ENCODE measurements at regions not wholly inside any gene's neighbourhood (a gene's known extent, or its start where the extent isn't known, plus 50 kb on each side); places are given as distances from the start of the nearest gene placed in this dataset.
A peak's percentile ranks its signal among the peaks of the same experiment; 100 is the strongest.

DNA sequence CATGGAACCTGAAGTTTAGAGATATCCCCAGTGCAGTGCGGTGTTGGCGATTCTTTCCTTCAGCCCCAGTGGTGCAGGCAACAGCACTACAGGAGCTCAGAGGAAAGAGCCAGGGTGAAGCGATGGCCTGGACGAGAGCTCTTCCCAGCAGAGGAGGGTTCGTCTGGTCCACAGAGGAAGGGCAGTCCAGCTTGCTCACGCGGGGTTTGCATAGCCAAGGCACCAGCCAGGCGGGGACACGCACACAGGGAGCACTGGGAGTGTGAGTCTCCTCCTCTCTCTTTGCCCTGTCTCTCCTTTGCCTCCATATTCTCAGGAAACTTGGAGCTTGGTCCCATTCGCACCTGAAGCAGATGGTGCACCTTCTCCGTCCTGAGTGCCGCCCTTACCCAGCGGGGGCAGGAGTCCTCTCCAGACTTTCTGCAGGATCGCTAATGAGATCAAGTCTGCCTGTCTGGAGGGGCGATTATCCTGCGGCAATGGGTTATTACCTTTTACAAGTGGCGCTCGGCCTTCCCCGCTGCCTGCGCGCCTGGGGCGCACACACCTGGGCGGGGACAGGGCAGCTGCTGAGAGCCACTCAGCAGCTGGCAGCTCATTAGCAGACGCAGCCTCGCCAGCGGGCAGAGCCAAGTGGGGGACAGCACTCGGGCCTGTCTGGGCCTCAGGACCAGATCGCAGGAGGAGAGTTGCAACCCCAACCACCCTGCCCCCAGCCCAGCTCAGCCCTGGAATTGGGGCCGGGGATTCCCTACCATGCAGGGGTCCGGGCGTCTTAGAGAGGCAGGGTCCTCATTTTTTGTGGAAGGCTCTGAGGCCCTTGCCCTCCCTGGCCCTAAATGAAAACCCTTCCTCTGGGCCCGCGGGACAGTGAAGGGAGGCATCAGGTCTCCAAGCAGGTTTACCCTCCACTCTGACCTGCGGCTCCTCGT, 119.0 kb upstream of the MEF2A start:
- H3K27ac ChIP-seq (ENCODE audit: insufficient read depth, low read length, poor library complexity, severe bottlenecking), result no peak overlapping the region
- no peaks in the 10 kb centered on the region for H3K9me3 ChIP-seq (ENCODE audit: control insufficient read depth in 2 of 2, low read length in 2 of 2)
- H3K27me3 ChIP-seq (ENCODE audit: control insufficient read depth, insufficient read depth, low read length), result no peaks in the 10 kb centered on the region
- Mint-ChIP-seq H3K4me1 (peaks cover 4 to 66% (median 31%) of the 10 kb centered on the region in 4 donors), H3K9me3 (peaks cover 0 to 2% (median 0%) of the 10 kb centered on the region in 7 donors), H3K4me3 (no peak overlapping the region), H3K36me3 (no peaks in the 10 kb centered on the region), H3K27me3 (peaks cover 8% of the 10 kb centered on the region), H3K27ac (no peak overlapping the region)
- no peaks in the 10 kb centered on the region for H3K36me3 ChIP-seq (ENCODE audit: control insufficient read depth, insufficient read depth, low read length)
- peaks cover 15% of the 10 kb centered on the region for H3K4me1 ChIP-seq (ENCODE audit: control insufficient read depth, insufficient read depth, low read length, poor library complexity, severe bottlenecking)
- H3K4me3 ChIP-seq (ENCODE audit: low read depth, low read length), result no peak overlapping the region
- no peak for ATAC-seq (ENCODE audit: low read depth in 2 of 2)
- no peak for DNase-seq

DNA sequence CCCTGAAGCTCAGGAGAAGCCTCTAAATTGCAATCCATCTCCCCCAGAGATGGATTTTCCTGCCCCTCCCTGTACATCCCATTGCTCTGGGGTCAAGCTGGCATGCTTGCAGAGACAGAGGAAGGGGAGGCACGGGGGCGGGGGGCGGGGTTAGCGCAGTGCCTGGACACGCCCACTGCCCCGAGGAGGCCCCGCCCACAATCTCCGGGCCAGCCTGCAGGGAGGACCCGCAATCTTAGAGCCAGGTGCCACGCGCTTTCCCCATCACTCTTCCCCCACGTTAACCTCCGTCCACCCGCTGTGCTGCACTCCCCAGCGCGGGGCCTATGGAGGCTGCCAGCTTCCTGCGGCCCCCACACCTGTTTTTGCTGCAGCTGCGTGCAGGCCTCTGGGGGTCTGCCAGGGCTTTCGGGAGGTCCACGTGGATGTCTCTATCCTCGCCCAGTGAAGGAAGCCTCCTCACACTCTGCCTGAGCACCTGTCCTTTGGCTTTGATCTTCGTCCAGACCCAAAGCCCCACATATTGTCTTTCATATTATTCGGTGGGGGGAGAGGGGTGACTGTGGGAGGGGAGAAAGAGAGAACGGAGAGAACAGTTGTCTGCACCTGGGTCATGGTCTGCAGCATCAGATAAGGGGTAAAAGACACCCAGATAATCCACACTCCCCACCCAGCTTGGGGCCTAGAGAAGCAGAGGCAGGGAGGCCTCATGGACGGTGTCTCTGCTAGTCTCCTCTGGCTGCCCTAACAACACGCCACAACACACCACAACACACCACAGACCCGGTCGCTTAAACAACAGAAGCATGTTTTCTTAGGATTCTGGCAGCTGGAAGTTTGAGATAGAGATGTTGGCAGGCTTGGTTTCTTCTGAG, 118.0 kb upstream of the MEF2A start:
- Mint-ChIP-seq H3K27ac (peak overlapping the region in 1 of 3 donors; percentile 62), H3K27me3 (peaks cover 8% of the 10 kb centered on the region), H3K4me3 (no peak overlapping the region), H3K4me1 (peaks cover 4 to 61% (median 25%) of the 10 kb centered on the region in 4 donors), H3K36me3 (no peaks in the 10 kb centered on the region), H3K9me3 (peaks cover 0 to 2% (median 0%) of the 10 kb centered on the region in 7 donors)
- ATAC-seq (ENCODE audit: low read depth in 2 of 2) (no peak), DNase-seq (no peak)
- Histone ChIP-seq H3K36me3 (ENCODE audit: control insufficient read depth, insufficient read depth, low read length) (no peaks in the 10 kb centered on the region), H3K27ac (ENCODE audit: insufficient read depth, low read length, poor library complexity, severe bottlenecking) (no peak overlapping the region), H3K4me1 (ENCODE audit: control insufficient read depth, insufficient read depth, low read length, poor library complexity, severe bottlenecking) (peaks cover 15% of the 10 kb centered on the region), H3K4me3 (ENCODE audit: low read depth, low read length) (no peak overlapping the region), H3K9me3 (ENCODE audit: control insufficient read depth in 2 of 2, low read length in 2 of 2) (no peaks in the 10 kb centered on the region), H3K27me3 (ENCODE audit: control insufficient read depth, insufficient read depth, low read length) (no peaks in the 10 kb centered on the region)

DNA sequence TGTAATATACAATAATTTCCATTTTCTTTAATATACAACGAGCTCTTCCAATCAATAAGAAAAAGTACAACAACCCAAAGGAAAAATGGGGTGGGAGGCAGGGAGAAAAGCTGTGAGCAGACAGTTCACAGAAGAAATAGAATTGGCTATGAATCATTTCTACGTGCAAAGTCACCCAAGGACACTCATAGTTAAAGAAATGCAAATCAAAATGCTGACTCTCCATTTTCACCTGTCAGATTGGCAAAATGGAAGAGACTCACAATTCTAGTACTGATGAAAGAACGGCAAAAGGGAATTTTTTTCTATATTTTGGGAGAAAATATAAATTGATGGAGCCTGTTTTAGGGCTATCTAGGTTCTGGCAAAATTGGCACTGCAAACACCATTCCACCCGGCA, 116.3 kb upstream of the MEF2A start:
- H3K9me3 ChIP-seq (ENCODE audit: control insufficient read depth in 2 of 2, low read length in 2 of 2), result no peaks in the 10 kb centered on the region
- no peaks in the 10 kb centered on the region for H3K36me3 Mint-ChIP-seq
- no peak overlapping the region for H3K4me3 ChIP-seq (ENCODE audit: low read depth, low read length)
- no peaks in the 10 kb centered on the region for H3K27me3 ChIP-seq (ENCODE audit: control insufficient read depth, insufficient read depth, low read length)
- ATAC-seq (ENCODE audit: low read depth in 2 of 2), result no peak
- peak overlapping the region in 2 of 4 donors; percentile 54 to 92 for H3K4me3 Mint-ChIP-seq
- H3K27ac Mint-ChIP-seq, result peak overlapping the region in 1 of 3 donors; percentile 43
- DNase-seq, result no peak
- H3K27ac ChIP-seq (ENCODE audit: insufficient read depth, low read length, poor library complexity, severe bottlenecking), result no peak overlapping the region
- H3K4me1 Mint-ChIP-seq, result peaks cover 0 to 45% (median 19%) of the 10 kb centered on the region in 4 donors
- H3K9me3 Mint-ChIP-seq, result no peaks in the 10 kb centered on the region
- no peaks in the 10 kb centered on the region for H3K36me3 ChIP-seq (ENCODE audit: control insufficient read depth, insufficient read depth, low read length)
- peaks cover 3% of the 10 kb centered on the region for H3K4me1 ChIP-seq (ENCODE audit: control insufficient read depth, insufficient read depth, low read length, poor library complexity, severe bottlenecking)
- peaks cover 8% of the 10 kb centered on the region for H3K27me3 Mint-ChIP-seq

DNA sequence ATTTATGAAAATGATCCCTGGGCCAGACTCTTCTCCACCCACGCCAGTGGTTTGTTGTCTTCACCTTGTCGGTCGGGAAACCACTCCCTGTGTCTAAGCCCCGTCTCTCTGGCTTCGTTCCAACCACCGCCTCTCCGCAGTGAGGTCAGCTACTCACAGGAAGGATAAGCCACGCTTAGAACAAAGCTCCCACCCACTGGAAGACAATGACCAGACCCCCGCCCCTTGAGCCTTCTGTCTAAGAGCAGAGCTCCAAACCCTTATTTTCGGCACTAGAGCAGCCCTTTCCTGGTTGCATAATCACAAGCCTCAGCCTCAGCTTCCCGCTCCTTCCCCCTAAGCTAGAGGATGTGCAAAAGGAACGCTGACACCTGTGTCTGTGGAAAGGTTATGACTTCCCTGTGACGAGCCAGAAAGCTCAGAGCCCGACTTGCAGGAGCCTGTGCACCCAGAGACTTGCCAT, 114.9 kb upstream of the MEF2A start:
- Histone ChIP-seq H3K27me3 (ENCODE audit: control insufficient read depth, insufficient read depth, low read length) (no peaks in the 10 kb centered on the region), H3K27ac (ENCODE audit: insufficient read depth, low read length, poor library complexity, severe bottlenecking) (no peak overlapping the region), H3K36me3 (ENCODE audit: control insufficient read depth, insufficient read depth, low read length) (no peaks in the 10 kb centered on the region), H3K9me3 (ENCODE audit: control insufficient read depth in 2 of 2, low read length in 2 of 2) (no peaks in the 10 kb centered on the region), H3K4me3 (ENCODE audit: low read depth, low read length) (peak overlapping the region; percentile 26), H3K4me1 (ENCODE audit: control insufficient read depth, insufficient read depth, low read length, poor library complexity, severe bottlenecking) (peaks cover 3% of the 10 kb centered on the region)
- ATAC-seq (ENCODE audit: low read depth in 2 of 2), result peak; percentile 39 to 49
- Mint-ChIP-seq H3K4me3 (peak overlapping the region; percentile 69 to 80 (median 79)), H3K27ac (peak overlapping the region; percentile 48 to 86 (median 70)), H3K36me3 (no peaks in the 10 kb centered on the region), H3K9me3 (peaks cover 0 to 3% (median 0%) of the 10 kb centered on the region in 7 donors), H3K4me1 (peaks cover 0 to 35% (median 17%) of the 10 kb centered on the region in 4 donors), H3K27me3 (peaks cover 8% of the 10 kb centered on the region)
- peak; percentile 8 to 72 (median 14) for DNase-seq

DNA sequence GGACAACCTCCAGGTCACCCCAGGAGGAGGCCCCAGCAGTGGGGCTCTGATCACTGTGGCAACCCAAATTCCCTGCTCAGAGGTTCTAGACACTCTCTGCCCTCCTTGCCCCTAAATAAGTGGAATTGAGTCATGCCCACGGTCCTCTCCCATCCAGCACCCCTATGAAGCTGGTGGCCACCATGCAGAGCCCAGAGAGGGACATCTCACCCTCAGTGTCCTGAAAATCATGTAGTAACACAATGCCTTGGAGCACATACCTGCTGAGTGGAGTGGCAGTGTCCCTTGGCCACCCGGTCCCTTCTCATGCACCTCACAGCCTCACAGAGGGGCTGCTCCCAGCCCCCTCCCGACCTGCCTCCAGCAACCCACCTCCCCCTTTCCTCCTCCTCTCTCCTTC, 114.3 kb upstream of the MEF2A start:
- ATAC-seq (ENCODE audit: low read depth in 2 of 2), result no peak
- no peaks in the 10 kb centered on the region for H3K36me3 ChIP-seq (ENCODE audit: control insufficient read depth, insufficient read depth, low read length)
- H3K4me1 ChIP-seq (ENCODE audit: control insufficient read depth, insufficient read depth, low read length, poor library complexity, severe bottlenecking), result peaks cover 3% of the 10 kb centered on the region
- peaks cover 0 to 3% (median 0%) of the 10 kb centered on the region in 7 donors for H3K9me3 Mint-ChIP-seq
- no peak for DNase-seq
- no peaks in the 10 kb centered on the region for H3K27me3 ChIP-seq (ENCODE audit: control insufficient read depth, insufficient read depth, low read length)
- H3K36me3 Mint-ChIP-seq, result no peaks in the 10 kb centered on the region
- peak overlapping the region in 2 of 4 donors; percentile 79 to 80 for H3K4me3 Mint-ChIP-seq
- H3K27ac Mint-ChIP-seq, result peak overlapping the region in 2 of 3 donors; percentile 27 to 86
- H3K27ac ChIP-seq (ENCODE audit: insufficient read depth, low read length, poor library complexity, severe bottlenecking), result no peak overlapping the region
- H3K27me3 Mint-ChIP-seq, result peaks cover 8% of the 10 kb centered on the region
- H3K9me3 ChIP-seq (ENCODE audit: control insufficient read depth in 2 of 2, low read length in 2 of 2), result no peaks in the 10 kb centered on the region
- peaks cover 0 to 35% (median 17%) of the 10 kb centered on the region in 4 donors for H3K4me1 Mint-ChIP-seq
- H3K4me3 ChIP-seq (ENCODE audit: low read depth, low read length), result no peak overlapping the region

DNA sequence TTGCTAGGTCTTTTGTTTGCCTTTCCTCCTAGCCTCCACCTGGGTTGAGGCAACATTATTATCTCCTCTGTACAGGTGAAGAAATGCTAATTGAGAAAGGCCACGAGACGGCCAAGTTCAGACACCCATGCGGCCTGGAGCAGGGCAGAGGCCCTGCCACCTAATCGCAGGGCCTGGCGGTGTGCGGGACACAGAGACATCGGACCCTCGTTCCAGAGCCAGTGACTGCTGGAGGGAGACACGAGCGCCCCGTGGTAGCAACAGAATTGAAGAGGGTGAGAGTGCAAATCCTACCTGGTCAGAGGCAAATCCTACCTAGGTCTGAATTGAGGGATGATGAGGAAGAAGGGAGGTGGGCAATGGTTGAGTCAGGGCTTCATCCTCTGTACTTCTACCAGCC, 113.8 kb upstream of the MEF2A start:
- Mint-ChIP-seq H3K27ac (peak overlapping the region in 1 of 3 donors; percentile 52), H3K4me1 (peaks cover 0 to 35% (median 17%) of the 10 kb centered on the region in 4 donors), H3K27me3 (peaks cover 8% of the 10 kb centered on the region), H3K9me3 (peaks cover 0 to 3% (median 0%) of the 10 kb centered on the region in 7 donors), H3K4me3 (no peak overlapping the region), H3K36me3 (no peaks in the 10 kb centered on the region)
- no peak for DNase-seq
- Histone ChIP-seq H3K4me1 (ENCODE audit: control insufficient read depth, insufficient read depth, low read length, poor library complexity, severe bottlenecking) (peaks cover 3% of the 10 kb centered on the region), H3K4me3 (ENCODE audit: low read depth, low read length) (no peak overlapping the region), H3K27ac (ENCODE audit: insufficient read depth, low read length, poor library complexity, severe bottlenecking) (no peak overlapping the region), H3K27me3 (ENCODE audit: control insufficient read depth, insufficient read depth, low read length) (no peaks in the 10 kb centered on the region), H3K9me3 (ENCODE audit: control insufficient read depth in 2 of 2, low read length in 2 of 2) (no peaks in the 10 kb centered on the region), H3K36me3 (ENCODE audit: control insufficient read depth, insufficient read depth, low read length) (no peaks in the 10 kb centered on the region)
- no peak for ATAC-seq (ENCODE audit: low read depth in 2 of 2)

Measured in CD4-positive, CD25-positive, alpha-beta regulatory T cell (primary cell).